ENCODE measurements at regions not wholly inside any gene's neighbourhood (a gene's known extent, or its start where the extent isn't known, plus 50 kb on each side); places are given as distances from the start of the nearest gene placed in this dataset.

- POLR2A ChIA-PET: no interaction called here
- intact Hi-C loops (cut with micrococcal nuclease): no loop called here
- BruUV-seq (replicated peaks): no TSS peak
- TF ChIP-seq CTCF (IDR thresholded peaks at IDR 0.05; ENCODE audit: unreplicated experiment): no peak
- Mint-ChIP-seq H3K27me3 (ENCODE audit: insufficient read depth, unreplicated experiment) (no peaks in the 10 kb centered on the region), H3K9me3 (ENCODE audit: unreplicated experiment) (no peaks in the 10 kb centered on the region), H3K4me1 (ENCODE audit: insufficient read depth, unreplicated experiment) (no peaks in the 10 kb centered on the region), H3K4me3 (ENCODE audit: unreplicated experiment) (no peak overlapping the region), H3K36me3 (ENCODE audit: insufficient read depth, unreplicated experiment) (no peaks in the 10 kb centered on the region), H3K27ac (ENCODE audit: low read depth, unreplicated experiment) (no peak overlapping the region)
- CTCF ChIA-PET: interaction anchor here (1.0 to 1.5 kb wide), 2 partner anchors 15 to 47 kb away, joined by 3 read pairs; no protein-coding TSS in a partner anchor
- DNase-seq (ENCODE audit: unreplicated experiment): no peak
Observed at GRCh38 chr7:36005876-36006275, 147.2 kb upstream of the EEPD1 start.

GRCh38 chr7:36006636-36007229 is 146.3 kb upstream of the EEPD1 start:
- Mint-ChIP-seq H3K4me1 (ENCODE audit: insufficient read depth, unreplicated experiment) (no peaks in the 10 kb centered on the region), H3K9me3 (ENCODE audit: unreplicated experiment) (no peaks in the 10 kb centered on the region), H3K4me3 (ENCODE audit: unreplicated experiment) (no peak overlapping the region), H3K27me3 (ENCODE audit: insufficient read depth, unreplicated experiment) (no peaks in the 10 kb centered on the region), H3K27ac (ENCODE audit: low read depth, unreplicated experiment) (no peak overlapping the region), H3K36me3 (ENCODE audit: insufficient read depth, unreplicated experiment) (no peaks in the 10 kb centered on the region)
- ChIA-PET POLR2A (no interaction called here), CTCF (interaction anchor here (1.0 to 1.5 kb wide), 2 partner anchors 14 to 48 kb away, joined by 3 read pairs; no protein-coding TSS in a partner anchor)
- TF ChIP-seq CTCF (IDR thresholded peaks at IDR 0.05; ENCODE audit: unreplicated experiment): no peak
- no peak for DNase-seq (ENCODE audit: unreplicated experiment)
- no TSS peak for BruUV-seq (replicated peaks)
- intact Hi-C loops (cut with micrococcal nuclease): no loop called here

GRCh38 chr7:36010656-36011587 is 142.1 kb upstream of the EEPD1 start:
- POLR2A ChIA-PET: no interaction called here
- H3K9me3 Mint-ChIP-seq (ENCODE audit: unreplicated experiment): no peaks in the 10 kb centered on the region
- no TSS peak for BruUV-seq (replicated peaks)

More at GRCh38 chr7:36010656-36011587, 142.1 kb upstream of the EEPD1 start:
- Mint-ChIP-seq H3K4me1 (ENCODE audit: insufficient read depth, unreplicated experiment) (no peaks in the 10 kb centered on the region), H3K27ac (ENCODE audit: low read depth, unreplicated experiment) (no peak overlapping the region), H3K4me3 (ENCODE audit: unreplicated experiment) (no peak overlapping the region), H3K27me3 (ENCODE audit: insufficient read depth, unreplicated experiment) (no peaks in the 10 kb centered on the region), H3K36me3 (ENCODE audit: insufficient read depth, unreplicated experiment) (no peaks in the 10 kb centered on the region)
- CTCF ChIA-PET: interaction anchor here (0.5 to 1.3 kb wide), 6 partner anchors 9 to 308 kb away, joined by 3 to 6 read pairs (median 4); no protein-coding TSS in a partner anchor
- no peak for TF ChIP-seq CTCF (IDR thresholded peaks at IDR 0.05; ENCODE audit: unreplicated experiment)
- no peak for DNase-seq (ENCODE audit: unreplicated experiment)
- intact Hi-C loops (cut with micrococcal nuclease): no loop called here

All from MCF 10A (cell line).